G401 (cell line): ENCODE measurements at regions not wholly inside any gene's neighbourhood (a gene's known extent, or its start where the extent isn't known, plus 50 kb on each side); places are given as distances from the start of the nearest gene placed in this dataset.
A peak's percentile ranks its signal among the peaks of the same experiment; 100 is the strongest.
"Not testable (repeated sequence)": the region's sequence is repeated elsewhere in the genome, so short reads cannot be mapped to it uniquely, and the experiment has no call there.

Experiments
- DNase-seq: peaks from one replicate; pipeline ENCODE4 v3.0.0-alpha.2; 2015; ENCODE audit warnings: low spot score
- in situ Hi-C: cut with HindIII; loops from 2 replicates; pipeline ENCODE4 v1.10.0; 2016; ENCODE audit warnings: low sequenced_read_pairs, mixed read lengths

DNA sequence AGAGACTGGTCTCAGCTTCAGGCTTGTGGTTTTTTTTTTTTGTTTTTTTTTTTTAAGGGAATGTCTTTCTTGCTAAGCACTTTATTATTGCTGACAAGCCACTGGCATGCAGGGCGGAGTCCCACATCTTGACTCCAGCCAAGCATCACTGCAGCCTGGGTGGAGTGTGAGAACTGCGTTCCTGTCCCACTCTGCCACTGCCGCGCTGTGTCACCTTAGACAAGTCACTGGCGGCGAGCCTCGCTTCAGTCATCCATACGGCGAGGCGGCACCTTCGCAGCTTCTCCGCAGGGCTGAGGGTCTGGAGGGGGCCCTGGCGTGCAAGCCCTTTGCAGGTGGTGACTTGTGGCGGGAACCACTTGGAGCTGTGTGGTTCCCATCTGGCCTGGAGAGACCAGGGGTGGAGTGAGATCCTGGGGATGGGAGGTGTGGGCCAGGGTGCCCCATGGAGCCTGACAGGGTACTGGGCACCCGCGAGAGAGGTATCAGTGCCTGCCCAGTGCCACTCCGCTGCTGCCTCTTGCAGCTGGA is 99.1 kb upstream of the CIBAR2 start:
- no peak for DNase-seq
- in situ Hi-C loops: no loop called here

DNA sequence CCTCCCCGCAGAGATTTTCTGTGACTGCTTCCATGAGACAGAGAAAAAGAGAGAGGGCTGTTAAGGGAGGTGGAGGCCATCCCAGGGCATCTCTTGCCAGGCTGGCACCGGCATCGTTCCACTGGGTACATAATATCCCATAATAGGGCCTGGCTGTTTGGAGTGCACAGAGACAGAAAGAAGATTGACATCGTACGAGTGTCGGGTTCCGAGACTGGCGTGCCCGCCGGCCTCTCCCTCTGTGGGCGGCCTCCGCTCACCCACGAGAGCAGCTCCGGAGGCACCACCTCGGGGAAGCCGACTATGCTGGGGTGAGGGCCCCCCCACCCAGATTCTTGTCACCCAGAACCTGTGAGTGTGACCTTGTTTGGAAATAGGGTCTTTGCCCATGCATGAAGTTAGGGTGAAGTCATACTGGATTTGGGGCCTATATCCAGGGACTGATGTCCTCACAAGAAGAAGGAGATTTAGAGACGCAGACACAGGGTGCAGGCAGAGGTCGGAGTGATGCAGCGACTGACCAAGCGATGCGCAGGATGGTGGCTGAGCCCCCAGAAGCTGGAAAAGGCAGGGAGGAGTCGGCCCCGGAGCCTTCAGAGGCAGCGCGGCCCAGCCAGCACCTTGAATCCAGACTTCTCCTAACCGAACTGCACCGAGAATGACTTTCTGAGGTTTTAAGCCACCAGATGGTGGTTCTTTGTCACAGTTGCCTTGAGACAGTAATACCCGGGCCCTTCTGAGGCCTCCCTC is 101.8 kb upstream of the CIBAR2 start:
- in situ Hi-C loops: no loop called here
- no peak for DNase-seq

DNA sequence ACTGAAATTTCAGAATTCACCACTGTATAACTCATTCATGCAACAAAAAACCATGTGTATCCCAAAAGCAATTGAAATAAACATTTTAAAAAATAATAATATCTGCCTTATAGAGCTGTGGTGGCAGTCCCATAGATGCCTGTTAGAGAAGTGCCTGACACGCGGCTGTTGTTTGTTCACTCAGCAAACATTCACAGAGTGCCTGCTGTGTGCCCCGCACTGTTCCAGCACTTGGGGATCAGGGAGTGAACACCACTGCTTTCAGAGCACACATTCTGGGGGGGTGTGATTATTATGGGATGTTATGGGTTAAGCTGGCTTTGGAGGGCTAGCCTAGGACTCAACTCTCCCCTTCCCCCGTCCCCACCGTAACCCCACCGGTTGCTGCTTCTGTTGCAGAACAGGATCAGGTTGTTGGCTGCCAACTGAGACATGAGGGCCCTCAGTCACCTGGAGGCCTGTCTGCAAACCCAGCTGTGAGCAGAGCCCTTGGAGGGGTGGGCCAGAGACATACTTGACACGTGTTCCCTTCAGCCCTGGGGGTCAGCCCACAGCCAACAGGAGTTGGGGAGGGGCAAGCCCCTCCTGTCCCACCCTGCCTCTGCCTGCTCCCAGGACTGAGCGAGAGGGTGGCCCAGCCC is 103.3 kb upstream of the CIBAR2 start:
- in situ Hi-C loops: no loop called here
- no peak for DNase-seq

DNA sequence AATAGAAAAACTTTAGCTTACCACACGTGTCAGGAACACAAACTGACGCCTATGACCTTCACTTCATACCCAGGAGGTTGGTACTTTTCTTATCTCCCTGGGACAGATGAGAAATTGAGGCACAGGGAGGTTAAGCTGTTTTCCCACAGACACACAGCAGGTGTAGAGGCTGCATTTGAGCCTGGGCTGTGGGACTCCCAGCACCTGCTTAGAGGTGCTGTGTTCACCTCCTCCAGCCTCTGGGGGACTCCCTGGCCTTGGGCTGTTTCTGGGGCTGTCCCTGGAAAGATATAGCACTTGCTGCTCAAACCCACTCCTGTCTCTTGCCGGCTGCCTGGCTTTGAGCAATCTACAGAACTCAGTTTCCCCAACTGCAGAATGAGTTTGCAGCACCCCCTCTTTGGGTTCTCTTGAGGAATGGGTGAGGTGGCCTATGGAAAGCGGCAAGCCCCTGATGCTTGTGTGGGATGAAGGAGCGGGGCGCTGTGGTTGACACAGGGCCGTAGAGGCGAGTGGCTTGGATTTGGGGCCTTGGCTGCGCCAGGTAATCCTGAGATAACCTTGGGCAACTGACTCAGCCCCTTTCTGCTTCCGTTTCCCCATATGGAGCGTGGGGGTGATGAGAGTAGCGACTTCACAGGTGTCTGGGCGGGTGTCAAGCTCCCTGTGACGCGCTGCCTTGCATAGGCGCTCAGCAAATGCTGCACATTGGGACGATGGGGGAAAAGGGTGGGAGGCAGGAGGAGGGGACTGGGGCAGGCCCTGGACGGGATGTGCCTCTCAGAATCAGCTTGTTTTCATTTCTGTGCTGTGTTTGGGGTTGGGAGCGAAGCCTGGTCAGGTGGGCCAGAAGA is 104.5 kb upstream of the CIBAR2 start:
- in situ Hi-C loops: no loop called here
- no peak for DNase-seq

DNA sequence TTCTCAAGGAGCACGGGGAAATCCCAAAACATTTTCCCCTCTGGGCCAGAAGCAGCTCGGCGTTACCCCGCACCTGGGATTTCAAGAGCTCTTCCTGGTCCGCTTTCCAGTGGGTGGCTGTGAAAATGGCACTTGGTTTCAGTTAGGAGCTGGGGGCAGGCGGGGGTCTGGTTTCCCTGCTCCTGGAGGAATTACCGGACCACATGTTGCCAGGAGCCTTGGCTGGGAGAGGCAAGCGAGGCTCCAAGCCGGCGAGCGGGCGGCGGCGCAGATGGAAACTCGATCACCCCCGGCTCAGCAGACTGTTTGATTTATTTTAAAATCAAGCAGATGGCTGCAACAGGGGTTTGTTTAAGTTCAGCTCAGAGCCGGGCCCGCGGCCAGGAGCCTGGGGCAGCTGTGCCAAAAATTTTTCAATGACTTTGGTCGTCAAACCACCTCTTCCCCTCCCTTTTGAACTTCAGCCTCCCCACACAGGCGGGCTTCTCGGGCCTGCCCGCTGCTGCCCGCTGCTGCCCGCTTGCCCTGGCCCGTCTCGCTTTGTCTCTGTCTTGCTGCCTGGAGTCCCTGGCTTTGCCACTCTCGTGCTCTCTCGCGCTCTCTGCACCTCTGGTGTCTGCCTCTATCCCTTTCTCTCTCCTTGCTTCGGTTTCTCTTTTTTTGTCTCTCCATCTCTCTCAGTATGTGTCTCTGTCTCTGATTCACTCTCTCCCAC is 108.0 kb upstream of the CIBAR2 start:
- peak; percentile 85 for DNase-seq
- in situ Hi-C loops: no loop called here

DNA sequence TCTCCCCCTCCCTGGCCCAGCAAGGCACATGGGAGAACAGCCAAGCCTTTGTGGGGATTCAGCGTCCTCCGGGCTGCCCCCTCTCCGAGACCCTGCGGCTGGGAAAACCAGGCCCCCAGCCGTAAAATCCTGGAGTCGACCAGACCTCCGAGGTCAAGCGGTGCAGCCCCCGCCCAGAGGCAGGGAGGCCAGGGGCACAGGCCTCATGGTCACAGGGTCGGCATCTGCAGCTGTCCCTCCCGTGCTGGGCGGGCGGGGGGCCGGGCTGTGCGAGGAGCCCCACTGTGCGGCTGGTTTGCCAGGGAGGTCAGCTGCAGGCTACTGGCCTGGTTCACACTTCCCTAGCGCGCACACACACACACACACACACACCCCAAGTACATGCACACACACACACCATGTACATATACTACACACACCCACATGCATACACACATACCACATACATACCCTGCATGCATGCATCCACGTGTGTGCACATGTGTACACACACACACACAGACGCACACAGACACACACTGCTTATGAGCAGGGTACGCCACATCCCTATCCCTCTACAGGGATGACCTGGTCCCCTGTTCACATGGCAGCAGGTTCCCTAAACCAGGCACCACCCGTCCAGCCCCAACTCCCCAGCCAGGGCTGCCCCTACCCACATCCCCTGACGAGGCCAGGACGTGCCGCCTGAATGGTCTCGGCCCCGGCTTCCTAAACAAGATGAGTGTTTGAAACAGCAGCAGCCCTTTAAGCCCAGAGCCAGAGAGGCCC is 108.9 kb upstream of the CIBAR2 start:
- in situ Hi-C loops: no loop called here
- DNase-seq: no peak

DNA sequence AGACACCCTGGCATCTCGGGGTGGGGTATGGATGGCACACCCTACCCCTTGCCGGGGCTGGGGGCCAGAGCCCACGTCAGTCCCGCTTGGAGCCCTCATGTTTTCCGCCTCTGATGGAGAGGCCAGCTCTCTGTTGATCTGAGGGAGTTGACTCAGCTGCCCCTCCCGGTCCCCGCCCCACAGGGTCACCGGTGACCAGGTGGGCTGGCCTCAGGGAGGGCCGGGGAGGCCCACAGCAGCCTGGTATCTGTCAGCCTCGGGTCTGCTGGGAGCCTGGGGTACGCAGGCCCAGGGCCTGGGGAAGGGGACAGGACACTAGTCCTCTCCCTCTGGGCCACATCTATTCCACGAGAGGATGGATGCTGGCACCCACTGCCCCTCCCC is 109.5 kb upstream of the CIBAR2 start:
- in situ Hi-C loops: no loop called here
- DNase-seq: no peak

DNA sequence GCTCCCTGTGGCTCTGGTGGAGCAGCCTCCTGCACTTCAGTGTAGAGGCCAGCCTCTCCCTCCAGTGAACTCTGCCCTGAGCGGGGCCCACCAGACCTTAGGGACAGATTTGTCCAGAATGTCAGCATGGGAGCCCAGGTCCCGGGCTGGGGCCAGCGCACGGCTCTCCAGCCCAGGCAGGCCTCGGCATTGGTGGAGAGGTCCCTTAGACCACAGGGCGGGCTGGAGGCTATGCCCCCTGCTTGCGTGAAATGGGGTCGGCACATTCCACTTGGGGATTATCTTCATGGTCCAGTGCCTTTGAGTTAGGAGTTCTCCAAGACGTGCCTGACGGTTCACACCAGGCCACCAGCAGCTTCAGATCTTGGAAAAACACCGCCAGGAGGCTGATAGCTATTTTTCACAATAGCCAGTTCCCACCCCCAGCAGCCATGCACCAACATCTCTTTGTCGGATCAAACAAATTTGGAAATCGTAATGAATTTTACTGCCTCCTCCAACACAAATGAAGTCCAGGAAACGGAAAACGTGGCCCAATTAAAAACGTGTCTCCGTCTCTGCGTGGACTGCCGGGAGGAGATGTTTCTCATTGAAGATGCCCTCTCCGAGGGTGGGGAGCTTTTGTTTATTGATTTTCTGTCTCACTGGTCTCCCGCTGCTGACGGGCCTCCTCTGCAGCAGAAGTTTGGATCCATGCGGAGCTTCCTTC is 110.0 kb upstream of the CIBAR2 start:
- peak; percentile 52 for DNase-seq
- in situ Hi-C loops: no loop called here

DNA sequence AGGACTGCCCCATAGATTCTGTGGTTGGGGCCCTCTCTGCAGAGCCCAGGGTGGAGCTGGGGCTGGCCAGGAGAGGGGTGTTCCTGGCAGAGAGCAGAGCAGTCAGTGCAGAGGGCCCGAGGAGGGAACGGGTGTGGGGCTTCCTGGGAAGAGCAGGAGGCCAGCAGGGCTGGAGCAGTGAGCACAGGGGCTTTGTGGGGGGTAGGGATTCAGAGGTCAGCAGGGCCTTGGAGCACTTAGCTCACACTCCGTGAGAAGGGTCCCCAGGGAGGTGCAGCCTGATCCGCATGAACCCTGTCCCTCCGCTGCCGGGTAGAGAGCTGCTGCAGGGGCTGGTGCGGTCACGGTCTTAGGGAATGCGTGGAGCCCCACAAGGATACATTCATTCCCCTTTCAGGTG is 113.0 kb upstream of the CIBAR2 start:
- in situ Hi-C loops: no loop called here
- no peak for DNase-seq

DNA sequence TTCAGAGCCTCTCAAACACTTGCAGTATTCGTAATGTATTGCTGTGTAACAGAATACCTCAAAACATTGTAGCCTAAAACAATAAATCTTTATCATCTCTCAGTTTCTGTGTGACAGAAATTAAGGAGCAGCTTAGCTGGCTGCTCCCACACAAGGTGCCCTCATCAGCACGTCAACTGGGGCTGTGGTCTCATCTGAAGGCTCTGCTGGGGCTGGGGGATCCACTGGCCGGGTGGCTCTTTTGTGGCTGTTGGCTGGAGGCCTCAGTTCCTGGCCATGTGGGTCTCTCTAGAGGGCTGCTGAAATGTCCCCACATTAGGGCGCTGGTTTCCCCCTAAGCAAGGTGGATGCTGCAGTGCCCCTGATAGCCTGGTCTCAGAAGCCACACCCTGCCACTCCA is 113.4 kb upstream of the CIBAR2 start:
- no peak for DNase-seq
- in situ Hi-C loops: no loop called here

DNA sequence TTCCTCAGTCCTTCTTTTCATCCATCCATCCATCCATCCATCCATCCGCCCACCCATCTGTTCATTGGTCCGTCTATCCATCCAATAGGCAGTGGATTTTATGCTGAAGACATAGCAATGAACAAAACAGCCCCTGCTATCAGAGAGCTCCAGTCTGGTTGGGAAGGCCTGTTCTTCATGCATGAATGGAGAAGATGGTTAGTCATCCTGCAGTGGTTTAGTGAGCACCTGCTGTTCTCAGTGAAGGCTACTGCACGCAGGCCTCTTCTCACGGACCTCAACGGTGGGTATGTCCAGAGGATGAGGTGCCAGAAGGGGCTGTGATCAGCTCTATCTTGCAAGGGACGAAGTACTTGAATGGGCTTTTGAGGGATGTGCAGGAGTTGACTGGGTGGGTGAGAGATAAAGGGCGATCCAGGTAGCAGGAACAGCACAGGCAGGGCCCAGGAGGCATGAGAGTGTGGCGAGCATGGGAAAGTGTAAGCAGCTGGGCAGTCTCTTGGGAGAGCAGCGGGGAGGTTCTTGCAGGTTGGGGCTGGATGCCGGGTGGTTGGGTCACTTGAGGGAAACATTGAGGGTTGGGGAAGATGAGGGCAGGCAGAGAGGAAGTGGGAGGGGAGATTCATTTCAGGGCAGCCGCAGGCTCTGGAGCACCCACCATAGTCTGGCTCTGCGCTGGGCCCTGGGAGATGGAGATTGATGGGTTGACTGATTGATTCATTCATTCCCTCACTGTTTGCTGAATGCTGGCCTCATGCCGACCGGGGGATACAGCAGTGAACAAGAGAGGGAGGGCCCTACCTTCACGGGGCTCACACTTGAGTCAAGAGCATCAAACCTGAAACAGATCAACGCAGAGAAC is 115.0 kb upstream of the CIBAR2 start:
- in situ Hi-C loops: no loop called here
- peak; percentile 66 for DNase-seq

DNA sequence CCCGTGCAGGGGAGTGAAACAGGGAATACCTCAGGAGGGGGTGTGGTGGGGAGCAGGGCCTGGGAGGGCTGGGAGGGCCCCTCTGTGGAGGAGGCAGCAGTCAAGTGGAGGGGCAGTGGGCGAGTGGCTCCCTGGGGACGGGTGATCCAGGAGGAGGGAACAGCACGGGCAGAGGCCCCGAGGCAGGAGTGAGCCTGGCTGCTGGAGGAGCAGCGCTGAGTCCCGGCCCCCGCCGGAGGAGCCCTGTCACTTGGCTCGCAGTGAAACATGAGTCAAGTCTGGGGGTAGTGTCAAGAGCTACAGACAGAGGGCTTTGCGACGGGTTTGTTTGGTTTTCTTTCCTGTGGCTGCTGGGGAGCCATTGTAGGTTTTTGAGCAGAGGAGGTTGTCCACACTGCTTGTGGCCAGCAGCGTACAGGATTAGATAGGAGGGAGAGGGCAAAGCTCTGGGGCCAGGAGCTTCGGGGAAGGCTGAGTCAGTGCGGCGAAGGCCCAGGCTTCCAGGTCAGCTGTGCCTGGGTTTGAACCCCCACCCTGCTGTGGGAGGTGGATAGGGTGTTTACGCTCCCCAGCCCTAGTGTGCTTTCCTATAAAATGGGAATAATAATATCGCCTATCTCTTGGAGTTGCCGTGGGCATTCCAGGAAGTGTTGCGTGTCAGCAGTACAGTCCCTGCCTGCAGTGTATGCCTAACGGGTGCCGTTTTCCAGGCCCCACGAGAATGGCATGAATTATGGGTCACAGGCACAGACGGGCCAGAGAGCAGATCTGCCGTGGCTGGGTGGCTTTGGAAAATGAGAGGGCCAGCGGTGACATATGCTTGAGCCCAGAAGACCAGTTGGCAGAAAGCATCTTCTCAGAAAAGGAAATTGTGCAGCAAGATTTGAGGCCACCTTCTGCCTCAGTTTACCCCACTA is 115.9 kb upstream of the CIBAR2 start:
- in situ Hi-C loops: no loop called here
- no peak for DNase-seq

DNA sequence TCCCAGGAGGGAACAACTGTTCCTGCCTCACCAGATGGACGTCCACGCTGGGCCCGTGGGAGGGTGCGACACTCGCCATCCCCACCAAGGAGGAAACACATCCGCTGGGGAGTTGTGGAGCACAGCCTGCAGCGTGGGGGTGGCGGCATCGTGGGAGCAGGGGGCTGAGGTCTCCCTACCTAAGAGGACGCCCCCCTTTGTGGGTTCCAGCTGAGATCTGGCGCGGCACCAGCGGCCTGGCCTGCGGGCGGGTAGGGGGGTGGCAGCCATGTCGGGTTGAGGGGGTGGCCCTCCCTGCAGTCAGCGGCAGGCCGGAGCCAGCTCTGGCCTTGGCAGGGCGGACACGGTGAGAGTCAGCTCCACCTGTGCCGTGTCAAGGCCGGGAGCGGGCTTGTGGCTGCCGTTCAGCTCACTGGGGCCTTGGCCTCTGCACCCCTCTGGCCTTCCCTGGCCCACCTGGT is 116.7 kb upstream of the CIBAR2 start:
- in situ Hi-C loops: no loop called here
- peak; percentile 68 for DNase-seq

DNA sequence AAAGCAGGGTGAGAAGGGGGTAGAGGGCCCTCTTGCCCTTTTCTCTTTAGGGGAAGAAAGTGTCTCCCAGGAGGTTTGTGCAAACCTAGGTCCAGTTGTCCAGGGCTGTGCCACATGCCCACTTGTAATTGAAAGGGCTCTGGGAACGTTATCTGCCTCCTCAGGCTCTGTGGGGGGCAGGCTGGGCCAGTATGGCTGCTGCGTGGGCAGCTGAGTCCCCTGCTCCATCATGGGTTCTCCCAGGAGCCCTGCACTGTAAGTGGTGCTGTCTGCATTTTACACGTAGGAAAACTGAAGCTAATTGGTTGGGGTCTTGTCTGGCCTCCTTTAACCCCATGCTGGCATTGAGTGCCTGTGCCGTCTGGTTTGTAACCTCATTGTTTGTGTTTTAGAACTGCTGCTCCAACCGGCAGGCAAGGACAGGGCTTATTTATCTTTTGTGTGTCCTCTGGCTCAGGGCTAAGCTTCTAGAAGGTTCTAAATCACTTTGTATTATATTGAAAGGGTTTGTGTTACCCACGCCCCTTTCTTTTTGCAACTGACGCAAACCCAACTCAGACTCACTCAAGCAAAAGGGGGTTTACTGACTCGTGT is 117.7 kb upstream of the CIBAR2 start:
- no peak for DNase-seq
- in situ Hi-C loops: no loop called here

DNA sequence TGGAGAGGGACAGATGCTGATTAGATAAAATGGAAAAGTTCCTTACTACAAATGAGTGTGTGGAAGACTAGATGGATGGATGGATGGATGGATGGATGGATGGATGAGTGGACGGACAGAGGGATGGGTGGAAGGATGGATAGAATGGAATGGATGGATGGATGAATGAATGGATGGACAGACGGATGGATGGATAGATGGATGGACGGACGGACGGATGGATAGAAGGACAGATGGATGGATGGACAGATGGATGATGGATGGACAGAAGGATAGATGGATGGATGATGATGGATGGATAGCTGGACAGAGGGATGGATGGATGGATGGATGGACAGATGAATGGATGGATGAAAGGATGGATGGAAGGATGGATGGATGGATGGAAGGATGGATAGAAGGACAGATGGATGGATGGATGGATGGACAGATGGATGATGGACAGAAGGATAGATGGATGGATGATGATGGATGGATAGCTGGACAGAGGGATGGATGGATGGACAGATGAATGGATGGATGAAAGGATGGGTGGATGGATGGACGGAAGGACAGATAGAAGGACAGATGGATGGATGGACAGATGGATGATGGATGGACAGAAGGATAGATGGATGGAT is 118.6 kb upstream of the CIBAR2 start:
- in situ Hi-C loops, DNase-seq: not testable (repeated sequence)
